ENCODE measurements at regions not wholly inside any gene's neighbourhood (a gene's known extent, or its start where the extent isn't known, plus 50 kb on each side); places are given as distances from the start of the nearest gene placed in this dataset.

- DNase-seq: no peak
- no peaks in the 10 kb centered on the region for H3K9me3 ChIP-seq
Observed at GRCh38 chr13:112194579-112194978, 127.6 kb downstream of the SOX1 start.

GRCh38 chr13:112198396-112199010 lies 131.6 kb downstream of the SOX1 start:
- DNase-seq (no peak), ATAC-seq (no peak)
- Histone ChIP-seq H3K4me1 (ENCODE audit: low read depth) (no peaks in the 10 kb centered on the region), H3K9me3 (no peaks in the 10 kb centered on the region), H3K36me3 (ENCODE audit: low read depth) (no peaks in the 10 kb centered on the region), H3K4me3 (no peak overlapping the region)
- no peak for TF ChIP-seq CTCF (IDR thresholded peaks at IDR 0.05)
- intact Hi-C loops (cut with DNase I, micrococcal nuclease): no loop called here

More at GRCh38 chr13:112194579-112194978, 127.6 kb downstream of the SOX1 start:
- H3K4me1 ChIP-seq (ENCODE audit: low read depth): no peaks in the 10 kb centered on the region
- H3K36me3 ChIP-seq (ENCODE audit: low read depth): no peaks in the 10 kb centered on the region
- intact Hi-C loops (cut with DNase I, micrococcal nuclease): no loop called here
- no peak overlapping the region for H3K4me3 ChIP-seq
- no peak for ATAC-seq
- TF ChIP-seq CTCF (IDR thresholded peaks at IDR 0.05): no peak

- H3K4me1 ChIP-seq (ENCODE audit: low read depth): peaks cover 2% of the 10 kb centered on the region
- no peak for TF ChIP-seq CTCF (IDR thresholded peaks at IDR 0.05)
- DNase-seq: no peak
- ATAC-seq: no peak
- intact Hi-C loops (cut with DNase I, micrococcal nuclease): no loop called here
- H3K4me3 ChIP-seq: no peak overlapping the region
- H3K36me3 ChIP-seq (ENCODE audit: low read depth): no peaks in the 10 kb centered on the region
- H3K9me3 ChIP-seq: no peaks in the 10 kb centered on the region
Observed at GRCh38 chr13:112200200-112200599, 133.3 kb downstream of the SOX1 start.

GRCh38 chr13:112202266-112202665 lies 135.3 kb downstream of the SOX1 start:
- intact Hi-C loops (cut with DNase I, micrococcal nuclease): no loop called here
- no peak overlapping the region for H3K4me3 ChIP-seq
- no peaks in the 10 kb centered on the region for H3K9me3 ChIP-seq
- peaks cover 3% of the 10 kb centered on the region for H3K4me1 ChIP-seq (ENCODE audit: low read depth)
- no peak for TF ChIP-seq CTCF (IDR thresholded peaks at IDR 0.05)
- DNase-seq (no peak), ATAC-seq (no peak)
- H3K36me3 ChIP-seq (ENCODE audit: low read depth): no peaks in the 10 kb centered on the region

GRCh38 chr13:112202966-112203365 lies 136.0 kb downstream of the SOX1 start:
- DNase-seq: no peak
- intact Hi-C loops (cut with DNase I, micrococcal nuclease): no loop called here
- no peaks in the 10 kb centered on the region for H3K9me3 ChIP-seq
- no peak for TF ChIP-seq CTCF (IDR thresholded peaks at IDR 0.05)
- no peak overlapping the region for H3K4me3 ChIP-seq
- H3K36me3 ChIP-seq (ENCODE audit: low read depth): no peaks in the 10 kb centered on the region
- H3K4me1 ChIP-seq (ENCODE audit: low read depth): peaks cover 3% of the 10 kb centered on the region
- ATAC-seq: no peak

GRCh38 chr13:112203614-112204013 lies 136.7 kb downstream of the SOX1 start:
- Histone ChIP-seq H3K36me3 (ENCODE audit: low read depth) (no peaks in the 10 kb centered on the region), H3K9me3 (no peaks in the 10 kb centered on the region), H3K4me1 (ENCODE audit: low read depth) (peaks cover 3% of the 10 kb centered on the region), H3K4me3 (no peak overlapping the region)
- DNase-seq (no peak), ATAC-seq (no peak)
- intact Hi-C loops (cut with DNase I, micrococcal nuclease): no loop called here
- TF ChIP-seq CTCF (IDR thresholded peaks at IDR 0.05): no peak
